GM23248 (cell line): ENCODE measurements at regions not wholly inside any gene's neighbourhood (a gene's known extent, or its start where the extent isn't known, plus 50 kb on each side); places are given as distances from the start of the nearest gene placed in this dataset.

Experiments
- EZH2 ChIP-seq: fragments of 200-600 bp; sonication (generic); IDR thresholded peaks from 2 replicates; pipeline ENCODE4 v1.6.1; 2018; ENCODE audit warnings: antibody characterized with exemption, mild to moderate bottlenecking; ENCODE audit not compliant: insufficient read depth, poor library complexity, severe bottlenecking
- EZH2phosphoT487 ChIP-seq: fragments of 200-600 bp; sonication (generic); IDR thresholded peaks from 2 replicates; pipeline ENCODE4 v1.6.1; 2018; ENCODE audit warnings: antibody characterized with exemption, moderate library complexity, mild to moderate bottlenecking, low read depth; ENCODE audit not compliant: insufficient read depth

DNA sequence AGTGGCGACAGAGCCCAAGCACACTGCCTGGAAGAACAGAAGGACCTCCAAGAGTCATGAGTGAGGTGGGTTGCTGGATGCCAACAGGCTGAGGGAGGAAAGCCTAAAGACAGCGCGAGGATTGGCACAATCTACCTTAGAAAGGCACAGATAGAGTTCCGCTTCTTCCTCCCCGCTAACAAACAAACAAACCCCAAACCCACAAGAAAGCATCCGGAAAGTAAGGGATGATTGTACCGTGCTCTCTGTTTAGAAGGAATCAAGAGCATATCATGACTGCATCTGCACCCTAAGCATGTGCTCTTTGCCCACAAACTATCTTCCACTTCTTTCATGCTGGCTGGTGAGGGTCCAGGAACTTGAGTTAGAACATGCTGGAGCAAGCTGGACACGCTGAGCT is 233.0 kb upstream of the KLF12 start:
- TF ChIP-seq EZH2 (no peak), EZH2phosphoT487 (no peak)
